ENCODE measurements at regions not wholly inside any gene's neighbourhood (a gene's known extent, or its start where the extent isn't known, plus 50 kb on each side); places are given as distances from the start of the nearest gene placed in this dataset.

- TF ChIP-seq BRD4 (IDR thresholded peaks at IDR 0.05) (no peak), ZNF431 (CRISPR knock-in tag; IDR thresholded peaks at IDR 0.05) (peak; percentile 26; the same call in 1 of the 2 replicates), POU5F1 (IDR thresholded peaks at IDR 0.05; ENCODE audit: borderline replicate concordance, low read depth, low read length, partially characterized antibody) (no peak), USF1 (CRISPR knock-in tag; IDR thresholded peaks at IDR 0.05) (peak; percentile 84), USF2 (CRISPR knock-in tag; IDR thresholded peaks at IDR 0.05) (peak; percentile 74), CHD7 (IDR thresholded peaks at IDR 0.05; ENCODE audit: low read depth, low read length) (no peak), THRB (CRISPR knock-in tag; conservative IDR thresholded peaks at IDR 0.05) (no peak), ZFX (CRISPR knock-in tag; IDR thresholded peaks at IDR 0.05) (peak; percentile 22; the same call in 1 of the 2 replicates), ILF3 (IDR thresholded peaks at IDR 0.05; ENCODE audit: borderline replicate concordance) (no peak), ZBTB49 (CRISPR knock-in tag; IDR thresholded peaks at IDR 0.05; ENCODE audit: borderline replicate concordance) (no peak), STAT5A (IDR thresholded peaks at IDR 0.05; ENCODE audit: borderline replicate concordance, low read length) (no peak)
Observed at GRCh38 chr3:186456731-186457191, 87.4 kb downstream of the CRYGS start (continued).

Measured in K562 (cell line).